H1 (cell line): ENCODE measurements at regions not wholly inside any gene's neighbourhood (a gene's known extent, or its start where the extent isn't known, plus 50 kb on each side); places are given as distances from the start of the nearest gene placed in this dataset.

Experiments used
- CHD2 ChIP-seq: IDR thresholded peaks from 2 replicates; pipeline ENCODE4 v1.6.1; 2012; ENCODE audit warnings: low read length, improper control_type of control experiment
- E2F6 ChIP-seq: IDR thresholded peaks from 2 replicates; pipeline ENCODE4 v1.6.1; 2012; ENCODE audit warnings: inconsistent platforms
- NRF1 ChIP-seq: IDR thresholded peaks from 2 replicates; pipeline ENCODE4 v1.6.1; 2011; ENCODE audit warnings: mild to moderate bottlenecking, low read depth, low read length, improper control_type of control experiment
- POU5F1 ChIP-seq: IDR thresholded peaks from 2 replicates; pipeline ENCODE4 v1.6.1; 2011; ENCODE audit warnings: low read depth, mild to moderate bottlenecking, low read length, moderate library complexity
- USF2 ChIP-seq: IDR thresholded peaks from 2 replicates; pipeline ENCODE4 v1.6.1; 2011; ENCODE audit warnings: low read length, improper control_type of control experiment

GRCh38 chr10:117486606-117487005 is 55.9 kb upstream of the EMX2 start (continued):
- no peak for TF ChIP-seq POU5F1
- TF ChIP-seq E2F6 = no peak
- no peak for TF ChIP-seq NRF1
- TF ChIP-seq USF2 = no peak
- no peak for TF ChIP-seq CHD2
